MM.1S (cell line): ENCODE measurements at regions not wholly inside any gene's neighbourhood (a gene's known extent, or its start where the extent isn't known, plus 50 kb on each side); places are given as distances from the start of the nearest gene placed in this dataset.

ENCODE experiments used
- DNase-seq: peaks from one replicate; pipeline ENCODE4 v3.0.0-alpha.2; 2015
- H2AFZ ChIP-seq: fragments of 300-600 bp; sonication (generic); 2 replicates; pipeline ENCODE4 v1.6.0; 2016; ENCODE audit warnings: antibody characterized with exemption, low read length
- H3F3A ChIP-seq: fragments of 300-600 bp; sonication (generic); 2 replicates; pipeline ENCODE4 v1.6.1; 2016; ENCODE audit warnings: mild to moderate bottlenecking, antibody characterized with exemption, low read length, moderate library complexity, mixed read lengths; ENCODE audit not compliant: insufficient read depth
- H3K27ac ChIP-seq: fragments of 300-600 bp; sonication (generic); 2 replicates; pipeline ENCODE4 v1.5.1; 2016; ENCODE audit warnings: mild to moderate bottlenecking, low read length
- H3K27me3 ChIP-seq: fragments of 300-600 bp; sonication (generic); replicated peaks from 2 replicates; pipeline ENCODE4 v1.6.0; 2016; ENCODE audit warnings: low read length; ENCODE audit not compliant: insufficient read depth
- H3K36me3 ChIP-seq: fragments of 300-600 bp; sonication (generic); replicated peaks from 2 replicates; pipeline ENCODE4 v1.6.1; 2016; ENCODE audit warnings: mild to moderate bottlenecking, low read length, mixed read lengths; ENCODE audit not compliant: insufficient read depth
- H3K4me1 ChIP-seq: fragments of 300-600 bp; sonication (generic); 2 replicates; pipeline ENCODE4 v1.6.1; 2016; ENCODE audit warnings: low read length, mixed read lengths
- H3K4me2 ChIP-seq: fragments of 300-600 bp; sonication (generic); 2 replicates; pipeline ENCODE4 v1.6.0; 2016; ENCODE audit warnings: low read depth, low read length
- H3K4me3 ChIP-seq: fragments of 300-600 bp; sonication (generic); 2 replicates; pipeline ENCODE4 v1.5.1; 2016; ENCODE audit warnings: low read length, mixed read lengths
- H3K79me2 ChIP-seq: fragments of 300-600 bp; sonication (generic); 2 replicates; pipeline ENCODE4 v1.6.1; 2016; ENCODE audit warnings: mixed run types, low read length, mixed read lengths
- H3K9ac ChIP-seq: fragments of 300-600 bp; sonication (generic); 2 replicates; pipeline ENCODE4 v1.6.1; 2016; ENCODE audit warnings: low read length, mixed read lengths
- H3K9me2 ChIP-seq: fragments of 300-600 bp; sonication (generic); replicated peaks from 2 replicates; pipeline ENCODE4 v1.6.1; 2016; ENCODE audit warnings: mild to moderate bottlenecking, low read length, mixed read lengths; ENCODE audit not compliant: insufficient read depth
- H3K9me3 ChIP-seq: fragments of 300-600 bp; sonication (generic); replicated peaks from 2 replicates; pipeline ENCODE4 v1.6.1; 2016; ENCODE audit warnings: mild to moderate bottlenecking, low read length, mixed read lengths; ENCODE audit not compliant: insufficient read depth
- H4K20me1 ChIP-seq: fragments of 300-600 bp; sonication (generic); 2 replicates; pipeline ENCODE4 v1.6.1; 2016; ENCODE audit warnings: mild to moderate bottlenecking, low read length, moderate library complexity, mixed read lengths; ENCODE audit not compliant: insufficient read depth
- EZH2 ChIP-seq: fragments of 300-600 bp; sonication (generic); optimal IDR thresholded peaks from 2 replicates; pipeline ENCODE3; 2017; ENCODE audit warnings: low read depth, mild to moderate bottlenecking, antibody characterized with exemption, low read length, mixed read lengths
- EZH2phosphoT487 ChIP-seq: fragments of 300-600 bp; sonication (generic); IDR thresholded peaks from 2 replicates; pipeline ENCODE4 v1.6.1; 2018; ENCODE audit warnings: antibody characterized with exemption, low read length
- TF ChIP-seq, protein P1 (sequence below): fragments of 300-600 bp; sonication (generic); IDR thresholded peaks from 2 replicates; pipeline ENCODE4 v1.5.1; 2016; ENCODE audit warnings: antibody characterized with exemption, low read length, mixed read lengths

GRCh38 chr2:21422050-21422449 lies 298.3 kb downstream of the TDRD15 start:
- Histone ChIP-seq H3K9me2 (no peaks in the 10 kb centered on the region), H3F3A (no peaks in the 10 kb centered on the region), H3K9me3 (no peaks in the 10 kb centered on the region), H3K4me3 (no peak overlapping the region), H3K27ac (no peak overlapping the region), H3K9ac (no peak overlapping the region), H2AFZ (no peak overlapping the region), H3K36me3 (no peaks in the 10 kb centered on the region), H3K79me2 (no peaks in the 10 kb centered on the region), H3K4me2 (no peak overlapping the region), H4K20me1 (no peaks in the 10 kb centered on the region), H3K4me1 (no peaks in the 10 kb centered on the region), H3K27me3 (no peaks in the 10 kb centered on the region)
- peak; percentile 23 for DNase-seq
- no peak for TF ChIP-seq EZH2
- TF ChIP-seq, protein P1, sequence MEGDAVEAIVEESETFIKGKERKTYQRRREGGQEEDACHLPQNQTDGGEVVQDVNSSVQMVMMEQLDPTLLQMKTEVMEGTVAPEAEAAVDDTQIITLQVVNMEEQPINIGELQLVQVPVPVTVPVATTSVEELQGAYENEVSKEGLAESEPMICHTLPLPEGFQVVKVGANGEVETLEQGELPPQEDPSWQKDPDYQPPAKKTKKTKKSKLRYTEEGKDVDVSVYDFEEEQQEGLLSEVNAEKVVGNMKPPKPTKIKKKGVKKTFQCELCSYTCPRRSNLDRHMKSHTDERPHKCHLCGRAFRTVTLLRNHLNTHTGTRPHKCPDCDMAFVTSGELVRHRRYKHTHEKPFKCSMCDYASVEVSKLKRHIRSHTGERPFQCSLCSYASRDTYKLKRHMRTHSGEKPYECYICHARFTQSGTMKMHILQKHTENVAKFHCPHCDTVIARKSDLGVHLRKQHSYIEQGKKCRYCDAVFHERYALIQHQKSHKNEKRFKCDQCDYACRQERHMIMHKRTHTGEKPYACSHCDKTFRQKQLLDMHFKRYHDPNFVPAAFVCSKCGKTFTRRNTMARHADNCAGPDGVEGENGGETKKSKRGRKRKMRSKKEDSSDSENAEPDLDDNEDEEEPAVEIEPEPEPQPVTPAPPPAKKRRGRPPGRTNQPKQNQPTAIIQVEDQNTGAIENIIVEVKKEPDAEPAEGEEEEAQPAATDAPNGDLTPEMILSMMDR, result peak; percentile 53

GRCh38 chr2:21422724-21423522 lies 299.2 kb downstream of the TDRD15 start:
- Histone ChIP-seq H3K9me3 (no peaks in the 10 kb centered on the region), H2AFZ (no peak overlapping the region), H3K4me2 (no peak overlapping the region), H3K27ac (no peak overlapping the region), H4K20me1 (no peaks in the 10 kb centered on the region), H3K4me3 (no peak overlapping the region), H3K9me2 (no peaks in the 10 kb centered on the region), H3F3A (no peaks in the 10 kb centered on the region), H3K4me1 (no peaks in the 10 kb centered on the region), H3K79me2 (no peaks in the 10 kb centered on the region), H3K36me3 (no peaks in the 10 kb centered on the region), H3K27me3 (no peaks in the 10 kb centered on the region), H3K9ac (no peak overlapping the region)
- TF ChIP-seq, protein P1, result no peak
- TF ChIP-seq EZH2phosphoT487, result no peak
- TF ChIP-seq EZH2, result no peak
- DNase-seq, result no peak

- Histone ChIP-seq H3K9me3 (no peaks in the 10 kb centered on the region), H3F3A (no peaks in the 10 kb centered on the region), H3K27me3 (no peaks in the 10 kb centered on the region), H3K79me2 (no peaks in the 10 kb centered on the region), H3K4me3 (no peak overlapping the region), H3K4me1 (no peaks in the 10 kb centered on the region), H3K9ac (no peak overlapping the region), H4K20me1 (no peaks in the 10 kb centered on the region), H3K36me3 (no peaks in the 10 kb centered on the region), H3K9me2 (no peaks in the 10 kb centered on the region), H3K27ac (no peak overlapping the region), H2AFZ (no peak overlapping the region), H3K4me2 (no peak overlapping the region)
- no peak for DNase-seq
- no peak for TF ChIP-seq EZH2phosphoT487
- TF ChIP-seq, protein P1, result no peak
- no peak for TF ChIP-seq EZH2
Measured at GRCh38 chr2:21423854-21424253, 300.1 kb downstream of the TDRD15 start.
